GM11168 (cell line): ENCODE measurements at regions not wholly inside any gene's neighbourhood (a gene's known extent, or its start where the extent isn't known, plus 50 kb on each side); places are given as distances from the start of the nearest gene placed in this dataset.

ENCODE experiments used
- in situ Hi-C: fragments of 300-500 bp; cut with MboI; formaldehyde crosslinking; loops from one replicate; pipeline ENCODE4 v1.12.0; 2022; ENCODE audit warnings: low sequenced_read_pairs; ENCODE audit not compliant: unreplicated experiment

DNA sequence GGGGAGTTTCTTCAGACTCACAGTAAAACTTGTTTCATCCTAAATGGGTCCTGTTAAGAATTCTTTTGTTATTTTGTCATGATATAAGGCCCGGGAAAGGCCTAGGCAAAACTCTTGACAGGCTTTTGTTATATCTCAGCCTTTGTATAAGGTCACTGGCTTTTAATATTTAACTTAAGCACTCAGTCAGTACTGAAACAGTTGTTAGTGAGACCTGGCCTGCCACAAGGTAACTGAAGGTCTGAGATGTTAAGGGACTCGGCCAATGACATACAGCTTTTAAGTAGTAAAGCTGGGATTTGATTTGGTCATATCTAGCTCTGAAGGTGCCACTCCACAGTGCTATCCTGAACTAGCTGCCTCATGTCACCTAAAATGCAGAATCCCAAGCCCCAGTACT is 57.2 kb upstream of the STEAP4 start:
- in situ Hi-C loops = no loop called here

DNA sequence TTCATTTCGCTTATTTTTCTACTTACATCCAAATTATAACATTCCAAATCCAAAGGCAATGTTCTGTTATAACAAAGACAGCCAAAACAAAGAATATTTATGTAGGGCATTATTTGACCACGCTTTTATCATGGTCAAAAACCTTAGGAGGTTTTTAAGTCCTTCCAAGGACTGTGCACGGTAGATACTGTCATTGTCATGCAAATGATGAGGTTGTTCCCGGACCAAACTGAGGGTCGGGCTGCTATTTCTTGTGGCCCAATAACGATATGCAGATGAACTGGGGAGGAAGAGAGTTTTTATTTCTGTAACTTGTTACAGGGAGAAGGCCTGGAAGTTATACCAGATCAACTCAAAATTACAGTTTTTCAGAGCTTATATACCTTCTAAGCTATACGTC is 56.6 kb upstream of the STEAP4 start:
- in situ Hi-C loops = no loop called here

DNA sequence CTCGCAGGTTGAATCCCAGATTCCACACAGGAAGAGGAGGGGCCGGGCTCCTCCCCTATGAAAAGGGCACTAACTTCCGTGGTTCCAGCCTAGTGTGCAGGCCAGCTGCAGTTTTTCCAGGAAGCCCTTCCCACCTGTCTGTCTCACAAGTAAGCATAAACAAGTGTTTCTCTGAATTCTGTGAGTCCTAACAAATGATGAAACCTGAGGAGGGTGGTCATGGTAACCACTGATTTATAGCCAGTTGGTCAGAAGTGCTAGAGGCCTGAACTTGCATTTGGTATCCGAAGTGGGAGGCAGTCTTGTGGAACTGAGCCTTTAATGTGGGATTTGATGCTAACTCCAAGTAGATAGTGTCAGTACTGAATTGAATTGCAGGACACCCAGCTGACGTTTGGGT is 54.7 kb upstream of the STEAP4 start:
- in situ Hi-C loops = no loop called here

DNA sequence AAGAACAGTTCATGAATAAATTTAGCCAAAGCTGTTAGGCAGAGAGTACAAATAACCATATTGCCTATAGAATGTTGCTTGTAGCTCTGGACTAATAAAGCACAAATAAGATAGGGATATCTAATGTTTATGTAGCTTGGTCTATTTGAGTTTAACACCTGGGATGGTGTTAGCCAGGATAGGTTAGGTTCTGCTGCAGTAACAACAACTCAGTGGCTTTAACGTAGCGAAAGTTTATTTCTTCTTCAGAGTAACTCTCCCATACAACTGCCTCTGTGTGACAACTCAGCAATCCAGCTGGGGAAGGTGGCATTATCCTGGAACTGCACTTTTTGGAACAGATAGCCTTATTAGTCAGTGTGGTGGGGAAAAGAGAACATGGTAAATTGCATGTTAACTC is 52.2 kb upstream of the STEAP4 start:
- in situ Hi-C loops = no loop called here

DNA sequence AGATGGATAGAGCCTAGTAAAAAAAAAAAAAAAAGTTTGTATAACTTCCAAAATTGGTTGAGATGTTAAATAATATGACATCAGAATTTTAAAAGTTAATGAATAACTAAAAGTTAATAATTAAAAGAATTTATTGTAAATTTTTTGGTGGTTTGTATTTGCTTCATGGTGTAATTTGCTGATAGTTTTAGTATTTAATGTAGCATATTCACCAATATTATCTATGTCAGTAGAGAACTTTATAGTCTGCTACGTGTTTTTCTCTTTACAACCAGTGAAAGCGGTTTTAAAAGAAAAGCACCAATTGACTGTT is 51.8 kb upstream of the STEAP4 start:
- in situ Hi-C loops = no loop called here

DNA sequence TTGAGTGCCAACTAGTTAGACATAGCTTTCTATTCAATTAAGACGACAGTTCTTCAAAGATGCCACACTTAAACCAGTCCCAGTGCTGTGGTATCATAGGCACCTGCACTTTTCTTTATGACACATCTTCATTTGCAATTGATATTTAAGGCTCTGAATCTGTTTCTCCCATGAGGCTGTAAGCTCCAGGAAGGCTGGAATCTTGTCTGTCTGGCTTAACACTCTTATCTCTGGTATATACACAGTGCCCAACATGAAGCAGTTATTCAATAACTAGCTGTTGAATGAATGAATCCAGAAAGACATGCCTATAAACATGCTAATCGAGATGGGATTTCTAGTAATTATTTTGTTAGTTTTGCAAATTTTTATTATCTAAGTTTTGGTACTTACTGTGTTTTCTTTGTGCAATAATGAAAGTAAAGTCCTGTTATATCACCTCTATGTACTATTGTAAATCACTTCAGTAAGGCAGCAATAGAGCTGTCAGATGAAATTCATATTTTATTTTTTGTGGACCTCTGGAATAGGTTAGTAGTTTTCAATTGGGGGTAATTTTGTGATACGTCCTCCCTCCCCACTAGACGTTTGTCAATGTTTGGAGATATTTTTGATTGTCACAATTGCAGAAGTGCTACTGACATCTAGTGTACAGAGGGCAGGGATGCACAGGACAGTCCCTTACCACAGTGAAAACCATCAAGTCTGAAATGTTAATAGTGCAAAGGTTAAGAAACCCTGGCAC is 51.3 kb upstream of the STEAP4 start:
- in situ Hi-C loops = no loop called here

DNA sequence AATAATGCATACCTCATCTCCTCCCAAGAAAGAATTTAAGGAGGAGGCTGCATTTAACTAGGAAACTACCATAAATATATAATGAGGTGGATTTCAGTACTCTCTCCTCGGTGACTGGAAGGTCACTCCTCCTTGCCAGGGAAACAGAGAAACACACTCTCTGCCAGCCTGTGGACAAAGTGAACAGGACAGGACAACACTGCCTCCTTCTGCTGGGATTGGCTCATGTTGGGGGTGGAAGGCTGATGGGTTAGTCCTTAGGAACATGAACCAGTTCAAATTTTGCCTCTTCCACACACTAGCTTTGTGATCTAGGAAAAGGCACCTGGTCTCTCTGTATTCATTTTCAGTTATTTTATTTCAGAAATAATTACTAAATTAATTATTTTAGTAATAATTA is 50.6 kb upstream of the STEAP4 start:
- in situ Hi-C loops = no loop called here
